ENCODE measurements at regions not wholly inside any gene's neighbourhood (a gene's known extent, or its start where the extent isn't known, plus 50 kb on each side); places are given as distances from the start of the nearest gene placed in this dataset.

DNA sequence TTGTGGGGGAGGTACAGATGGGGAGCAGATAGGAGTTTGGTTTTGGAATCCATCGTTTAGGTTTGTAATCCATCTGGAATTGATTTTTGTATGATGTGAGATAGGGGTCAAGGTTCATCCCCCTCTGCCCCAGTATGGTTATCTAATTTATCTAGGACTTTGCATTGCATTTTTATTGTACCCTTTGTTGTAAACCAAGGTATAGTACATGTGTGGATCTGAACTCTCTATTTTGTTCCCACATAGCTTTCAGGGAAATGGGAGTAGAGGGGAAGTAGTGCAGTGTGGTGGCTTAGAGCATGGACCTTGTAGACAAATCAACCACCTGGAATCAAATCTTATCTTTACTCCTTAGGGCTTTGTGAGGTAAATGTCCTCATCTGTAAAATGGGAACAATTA is 65.7 kb downstream of the RAD54L2 start (continued):
- TF ChIP-seq, protein P1, sequence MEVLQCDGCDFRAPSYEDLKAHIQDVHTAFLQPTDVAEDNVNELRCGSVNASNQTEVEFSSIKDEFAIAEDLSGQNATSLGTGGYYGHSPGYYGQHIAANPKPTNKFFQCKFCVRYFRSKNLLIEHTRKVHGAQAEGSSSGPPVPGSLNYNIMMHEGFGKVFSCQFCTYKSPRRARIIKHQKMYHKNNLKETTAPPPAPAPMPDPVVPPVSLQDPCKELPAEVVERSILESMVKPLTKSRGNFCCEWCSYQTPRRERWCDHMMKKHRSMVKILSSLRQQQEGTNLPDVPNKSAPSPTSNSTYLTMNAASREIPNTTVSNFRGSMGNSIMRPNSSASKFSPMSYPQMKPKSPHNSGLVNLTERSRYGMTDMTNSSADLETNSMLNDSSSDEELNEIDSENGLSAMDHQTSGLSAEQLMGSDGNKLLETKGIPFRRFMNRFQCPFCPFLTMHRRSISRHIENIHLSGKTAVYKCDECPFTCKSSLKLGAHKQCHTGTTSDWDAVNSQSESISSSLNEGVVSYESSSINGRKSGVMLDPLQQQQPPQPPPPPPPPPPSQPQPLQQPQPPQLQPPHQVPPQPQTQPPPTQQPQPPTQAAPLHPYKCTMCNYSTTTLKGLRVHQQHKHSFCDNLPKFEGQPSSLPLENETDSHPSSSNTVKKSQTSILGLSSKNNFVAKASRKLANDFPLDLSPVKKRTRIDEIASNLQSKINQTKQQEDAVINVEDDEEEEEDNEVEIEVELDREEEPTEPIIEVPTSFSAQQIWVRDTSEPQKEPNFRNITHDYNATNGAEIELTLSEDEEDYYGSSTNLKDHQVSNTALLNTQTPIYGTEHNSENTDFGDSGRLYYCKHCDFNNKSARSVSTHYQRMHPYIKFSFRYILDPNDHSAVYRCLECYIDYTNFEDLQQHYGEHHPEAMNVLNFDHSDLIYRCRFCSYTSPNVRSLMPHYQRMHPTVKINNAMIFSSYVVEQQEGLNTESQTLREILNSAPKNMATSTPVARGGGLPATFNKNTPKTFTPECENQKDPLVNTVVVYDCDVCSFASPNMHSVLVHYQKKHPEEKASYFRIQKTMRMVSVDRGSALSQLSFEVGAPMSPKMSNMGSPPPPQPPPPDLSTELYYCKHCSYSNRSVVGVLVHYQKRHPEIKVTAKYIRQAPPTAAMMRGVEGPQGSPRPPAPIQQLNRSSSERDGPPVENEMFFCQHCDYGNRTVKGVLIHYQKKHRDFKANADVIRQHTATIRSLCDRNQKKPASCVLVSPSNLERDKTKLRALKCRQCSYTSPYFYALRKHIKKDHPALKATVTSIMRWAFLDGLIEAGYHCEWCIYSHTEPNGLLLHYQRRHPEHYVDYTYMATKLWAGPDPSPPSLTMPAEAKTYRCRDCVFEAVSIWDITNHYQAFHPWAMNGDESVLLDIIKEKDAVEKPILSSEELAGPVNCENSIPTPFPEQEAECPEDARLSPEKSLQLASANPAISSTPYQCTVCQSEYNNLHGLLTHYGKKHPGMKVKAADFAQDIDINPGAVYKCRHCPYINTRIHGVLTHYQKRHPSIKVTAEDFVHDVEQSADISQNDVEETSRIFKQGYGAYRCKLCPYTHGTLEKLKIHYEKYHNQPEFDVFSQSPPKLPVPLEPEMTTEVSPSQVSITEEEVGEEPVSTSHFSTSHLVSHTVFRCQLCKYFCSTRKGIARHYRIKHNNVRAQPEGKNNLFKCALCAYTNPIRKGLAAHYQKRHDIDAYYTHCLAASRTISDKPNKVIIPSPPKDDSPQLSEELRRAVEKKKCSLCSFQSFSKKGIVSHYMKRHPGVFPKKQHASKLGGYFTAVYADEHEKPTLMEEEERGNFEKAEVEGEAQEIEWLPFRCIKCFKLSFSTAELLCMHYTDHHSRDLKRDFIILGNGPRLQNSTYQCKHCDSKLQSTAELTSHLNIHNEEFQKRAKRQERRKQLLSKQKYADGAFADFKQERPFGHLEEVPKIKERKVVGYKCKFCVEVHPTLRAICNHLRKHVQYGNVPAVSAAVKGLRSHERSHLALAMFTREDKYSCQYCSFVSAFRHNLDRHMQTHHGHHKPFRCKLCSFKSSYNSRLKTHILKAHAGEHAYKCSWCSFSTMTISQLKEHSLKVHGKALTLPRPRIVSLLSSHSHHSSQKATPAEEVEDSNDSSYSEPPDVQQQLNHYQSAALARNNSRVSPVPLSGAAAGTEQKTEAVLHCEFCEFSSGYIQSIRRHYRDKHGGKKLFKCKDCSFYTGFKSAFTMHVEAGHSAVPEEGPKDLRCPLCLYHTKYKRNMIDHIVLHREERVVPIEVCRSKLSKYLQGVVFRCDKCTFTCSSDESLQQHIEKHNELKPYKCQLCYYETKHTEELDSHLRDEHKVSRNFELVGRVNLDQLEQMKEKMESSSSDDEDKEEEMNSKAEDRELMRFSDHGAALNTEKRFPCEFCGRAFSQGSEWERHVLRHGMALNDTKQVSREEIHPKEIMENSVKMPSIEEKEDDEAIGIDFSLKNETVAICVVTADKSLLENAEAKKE (CRISPR knock-in tag; IDR thresholded peaks at IDR 0.05), result no peak
- no peak for TF ChIP-seq NANOG (IDR thresholded peaks at IDR 0.05; ENCODE audit: borderline replicate concordance)

DNA sequence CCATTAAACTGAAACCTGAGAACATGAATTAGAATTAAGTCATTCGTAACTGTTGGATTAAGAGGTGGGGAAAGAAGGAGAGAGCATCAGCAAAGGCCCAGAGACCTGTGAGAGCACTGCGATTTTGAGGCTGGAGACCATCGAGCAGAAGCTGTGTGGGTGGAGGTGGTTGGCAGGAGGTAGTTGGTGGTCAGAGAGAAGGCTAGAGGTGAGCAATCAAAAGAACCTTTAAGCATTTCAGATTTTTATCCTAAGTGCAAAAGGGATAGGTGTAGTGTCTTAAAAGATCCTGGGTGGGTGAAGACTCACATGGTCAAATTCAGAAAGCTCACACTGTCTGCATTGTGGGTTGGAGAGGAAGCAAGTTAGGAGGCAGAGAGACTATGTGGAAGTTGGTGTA is 65.1 kb upstream of the TEX264 start:
- Histone ChIP-seq H4K20me1 (replicated peaks; ENCODE audit: insufficient read depth) (no peaks in the 10 kb centered on the region), H2AFZ (no peak overlapping the region), H3K79me2 (replicated peaks; ENCODE audit: insufficient read depth) (peaks cover 13% of the 10 kb centered on the region), H3F3A (replicated peaks; ENCODE audit: low read depth) (no peaks in the 10 kb centered on the region), H3K36me3 (ENCODE audit: insufficient read depth) (no peaks in the 10 kb centered on the region), H3K4me3 (no peak overlapping the region), H3K9me2 (ENCODE audit: insufficient read depth) (no peaks in the 10 kb centered on the region), H3K27ac (ENCODE audit: low read depth) (no peak overlapping the region), H3K4me1 (ENCODE audit: insufficient read depth) (no peaks in the 10 kb centered on the region), H3K27me3 (ENCODE audit: insufficient read depth) (no peaks in the 10 kb centered on the region), H3K4me2 (no peak overlapping the region)
- no peaks in the 10 kb centered on the region for H3K4me1 Mint-ChIP-seq
- TF ChIP-seq, protein P2, sequence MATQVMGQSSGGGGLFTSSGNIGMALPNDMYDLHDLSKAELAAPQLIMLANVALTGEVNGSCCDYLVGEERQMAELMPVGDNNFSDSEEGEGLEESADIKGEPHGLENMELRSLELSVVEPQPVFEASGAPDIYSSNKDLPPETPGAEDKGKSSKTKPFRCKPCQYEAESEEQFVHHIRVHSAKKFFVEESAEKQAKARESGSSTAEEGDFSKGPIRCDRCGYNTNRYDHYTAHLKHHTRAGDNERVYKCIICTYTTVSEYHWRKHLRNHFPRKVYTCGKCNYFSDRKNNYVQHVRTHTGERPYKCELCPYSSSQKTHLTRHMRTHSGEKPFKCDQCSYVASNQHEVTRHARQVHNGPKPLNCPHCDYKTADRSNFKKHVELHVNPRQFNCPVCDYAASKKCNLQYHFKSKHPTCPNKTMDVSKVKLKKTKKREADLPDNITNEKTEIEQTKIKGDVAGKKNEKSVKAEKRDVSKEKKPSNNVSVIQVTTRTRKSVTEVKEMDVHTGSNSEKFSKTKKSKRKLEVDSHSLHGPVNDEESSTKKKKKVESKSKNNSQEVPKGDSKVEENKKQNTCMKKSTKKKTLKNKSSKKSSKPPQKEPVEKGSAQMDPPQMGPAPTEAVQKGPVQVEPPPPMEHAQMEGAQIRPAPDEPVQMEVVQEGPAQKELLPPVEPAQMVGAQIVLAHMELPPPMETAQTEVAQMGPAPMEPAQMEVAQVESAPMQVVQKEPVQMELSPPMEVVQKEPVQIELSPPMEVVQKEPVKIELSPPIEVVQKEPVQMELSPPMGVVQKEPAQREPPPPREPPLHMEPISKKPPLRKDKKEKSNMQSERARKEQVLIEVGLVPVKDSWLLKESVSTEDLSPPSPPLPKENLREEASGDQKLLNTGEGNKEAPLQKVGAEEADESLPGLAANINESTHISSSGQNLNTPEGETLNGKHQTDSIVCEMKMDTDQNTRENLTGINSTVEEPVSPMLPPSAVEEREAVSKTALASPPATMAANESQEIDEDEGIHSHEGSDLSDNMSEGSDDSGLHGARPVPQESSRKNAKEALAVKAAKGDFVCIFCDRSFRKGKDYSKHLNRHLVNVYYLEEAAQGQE (IDR thresholded peaks at IDR 0.05; ENCODE audit: unreplicated experiment), result no peak
- TF ChIP-seq NANOG (IDR thresholded peaks at IDR 0.05; ENCODE audit: borderline replicate concordance) (no peak), EZH2phosphoT487 (IDR thresholded peaks at IDR 0.05; ENCODE audit: unreplicated experiment) (no peak), EZH2 (IDR thresholded peaks at IDR 0.05; ENCODE audit: low read depth, unreplicated experiment) (no peak)
- TF ChIP-seq, protein P1 (CRISPR knock-in tag; IDR thresholded peaks at IDR 0.05), result no peak
- H3K4me3 Mint-ChIP-seq, result no peak overlapping the region
- ATAC-seq, result no peak
- DNase-seq (ENCODE audit: low spot score), result no peak
- peaks cover 5% of the 10 kb centered on the region for H3K27me3 Mint-ChIP-seq (ENCODE audit: insufficient read depth, low read depth, poor library complexity)
- H3K36me3 Mint-ChIP-seq (ENCODE audit: low read depth), result peaks cover 33% of the 10 kb centered on the region
- peaks cover 28% of the 10 kb centered on the region; the same call in 2 of the 3 replicates for H3K9me3 Mint-ChIP-seq
- no peak overlapping the region for H3K27ac Mint-ChIP-seq

All from GM23338 (cell line).